ENCODE measurements at regions not wholly inside any gene's neighbourhood (a gene's known extent, or its start where the extent isn't known, plus 50 kb on each side); places are given as distances from the start of the nearest gene placed in this dataset.
"Not testable (repeated sequence)": the region's sequence is repeated elsewhere in the genome, so short reads cannot be mapped to it uniquely, and the experiment has no call there.

- no peak for DNase-seq
These were observed 721.3 kb downstream of the GBE1 start for GRCh38 chr3:81040107-81040506.

DNA sequence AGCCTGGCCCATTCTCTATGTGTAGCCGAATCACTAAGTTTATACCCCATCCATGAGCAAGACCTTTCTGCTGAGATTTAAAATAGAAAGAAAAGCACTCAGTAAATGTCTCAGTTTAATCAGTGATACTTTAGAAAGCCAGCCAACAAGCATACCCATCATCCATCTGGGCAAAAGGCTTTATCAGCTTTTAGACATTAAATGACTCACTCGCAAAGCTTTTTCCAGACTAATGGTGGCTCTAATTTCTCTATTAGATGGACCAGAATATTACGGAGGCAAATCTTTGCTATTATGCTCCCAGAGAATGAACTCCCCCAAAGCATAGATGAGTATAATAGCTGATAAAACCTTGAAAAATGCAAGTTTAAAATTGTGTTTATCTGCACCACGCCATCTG, 727.8 kb downstream of the GBE1 start:
- DNase-seq, result no peak

- no peak for DNase-seq
These were observed 728.3 kb downstream of the GBE1 start for GRCh38 chr3:81033185-81033584.

DNA sequence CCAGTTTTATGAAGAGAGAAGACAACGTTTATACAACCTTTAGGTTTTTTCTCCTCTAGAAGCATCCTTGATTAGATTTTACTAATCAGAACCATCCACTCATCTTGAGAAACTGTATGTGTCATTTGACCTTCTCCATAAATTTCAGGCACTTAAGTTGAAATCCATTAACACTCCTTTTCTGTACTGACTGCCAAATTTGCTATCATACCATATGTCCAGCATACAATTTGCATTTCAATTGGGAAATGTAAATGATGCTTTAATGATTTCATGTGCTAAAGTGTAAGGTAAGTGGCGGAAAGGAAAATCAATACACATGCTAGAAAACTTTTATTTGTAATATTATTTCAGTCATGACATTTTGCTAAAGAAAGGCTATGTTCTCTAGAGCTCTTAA, 731.6 kb downstream of the GBE1 start:
- DNase-seq, result no peak

DNA sequence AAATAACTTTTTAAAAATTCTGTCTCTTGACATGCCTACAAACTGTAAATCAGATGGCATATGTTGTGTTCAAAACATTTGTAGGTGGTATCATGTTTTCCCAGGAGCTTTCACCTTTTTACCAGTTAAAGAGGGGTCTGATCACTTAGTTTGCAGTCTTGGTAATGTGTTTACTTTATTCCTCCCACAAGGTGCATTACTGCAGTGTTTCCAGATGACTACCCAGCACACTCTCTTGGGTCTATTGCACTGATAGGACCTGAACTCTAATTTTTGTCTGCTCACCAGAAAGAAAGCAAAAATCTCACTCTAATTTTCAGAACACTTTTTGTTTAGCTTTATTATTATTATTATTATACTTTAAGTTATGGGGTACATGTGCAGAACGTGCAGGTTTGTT, 734.1 kb downstream of the GBE1 start:
- DNase-seq, result no peak

DNA sequence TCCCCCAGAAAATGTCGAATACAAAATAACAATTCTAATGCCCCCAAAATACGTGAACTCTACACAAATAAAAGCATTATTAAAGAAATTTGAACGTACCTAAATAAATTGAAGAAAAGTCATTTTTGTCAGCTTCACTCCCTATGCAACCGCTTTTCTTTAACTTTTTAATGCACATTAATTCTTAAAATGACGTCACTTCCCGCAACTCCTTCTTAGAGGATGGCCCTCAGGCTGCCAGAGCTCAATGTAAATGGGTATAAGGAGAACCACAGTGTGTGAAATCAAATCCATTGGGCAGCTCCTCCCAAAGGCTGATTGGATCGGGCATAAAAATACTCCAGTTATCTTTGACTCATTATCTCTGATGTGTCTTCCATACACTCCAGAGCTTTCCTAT, 736.9 kb downstream of the GBE1 start:
- DNase-seq, result no peak

- DNase-seq, result no peak
These were observed 739.1 kb downstream of the GBE1 start for GRCh38 chr3:81022339-81022738.

DNA sequence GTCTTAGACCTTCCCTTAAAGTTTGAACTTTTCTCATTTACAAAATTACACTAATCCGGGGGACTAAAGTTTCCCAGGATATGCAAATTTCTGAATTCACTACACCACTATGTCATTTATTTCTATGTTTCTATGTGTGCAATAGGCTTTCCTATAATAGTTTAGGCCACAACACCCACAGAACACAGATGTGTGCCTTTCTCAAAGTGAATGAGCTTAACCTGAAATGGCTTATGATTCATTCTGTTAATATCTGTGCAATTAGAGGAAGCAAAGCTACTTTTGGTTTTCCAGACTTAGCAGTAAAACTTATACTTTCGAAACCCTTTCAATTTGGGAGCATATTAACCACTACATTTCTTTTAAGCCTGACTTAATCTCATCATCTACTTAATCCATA, 748.1 kb downstream of the GBE1 start:
- DNase-seq, result no peak

DNA sequence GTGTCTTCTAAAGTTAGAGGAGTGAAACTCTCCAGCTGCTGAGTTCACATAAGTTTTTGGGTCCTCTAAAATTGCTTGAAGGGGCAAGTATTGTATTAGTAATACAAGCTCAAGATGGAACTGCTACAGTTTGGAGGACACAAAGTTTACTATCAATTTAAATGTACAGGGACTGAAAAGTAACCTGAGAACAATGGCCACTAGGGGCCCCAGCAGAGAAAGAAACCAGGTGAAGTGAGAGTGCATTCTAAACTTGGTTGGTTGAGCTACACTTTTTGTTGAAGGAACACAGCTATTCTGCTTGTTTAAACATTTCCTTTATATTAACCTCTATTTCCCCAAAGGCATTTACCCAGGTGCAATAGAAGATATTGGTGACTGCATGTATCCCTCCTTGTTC, 755.5 kb downstream of the GBE1 start:
- DNase-seq, result no peak

DNA sequence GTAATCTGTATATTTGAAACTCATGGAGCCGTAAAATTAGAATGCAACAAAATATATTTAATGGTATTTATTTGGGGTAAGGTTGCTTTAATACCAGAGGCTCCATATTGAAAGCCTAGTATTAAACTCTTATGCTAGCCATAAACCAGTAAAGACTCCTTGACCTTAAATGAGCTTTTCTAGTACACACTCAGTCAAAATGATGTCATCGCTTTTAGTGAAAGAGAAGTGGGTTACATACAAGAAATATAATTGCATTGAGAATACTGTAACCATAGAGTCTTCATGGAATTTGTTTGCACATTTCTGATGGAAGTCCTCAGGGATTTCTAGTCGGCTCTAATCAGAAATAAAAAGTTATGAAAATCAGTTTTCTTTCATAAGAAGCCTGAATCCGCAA, 757.6 kb downstream of the GBE1 start:
- no peak for DNase-seq

DNA sequence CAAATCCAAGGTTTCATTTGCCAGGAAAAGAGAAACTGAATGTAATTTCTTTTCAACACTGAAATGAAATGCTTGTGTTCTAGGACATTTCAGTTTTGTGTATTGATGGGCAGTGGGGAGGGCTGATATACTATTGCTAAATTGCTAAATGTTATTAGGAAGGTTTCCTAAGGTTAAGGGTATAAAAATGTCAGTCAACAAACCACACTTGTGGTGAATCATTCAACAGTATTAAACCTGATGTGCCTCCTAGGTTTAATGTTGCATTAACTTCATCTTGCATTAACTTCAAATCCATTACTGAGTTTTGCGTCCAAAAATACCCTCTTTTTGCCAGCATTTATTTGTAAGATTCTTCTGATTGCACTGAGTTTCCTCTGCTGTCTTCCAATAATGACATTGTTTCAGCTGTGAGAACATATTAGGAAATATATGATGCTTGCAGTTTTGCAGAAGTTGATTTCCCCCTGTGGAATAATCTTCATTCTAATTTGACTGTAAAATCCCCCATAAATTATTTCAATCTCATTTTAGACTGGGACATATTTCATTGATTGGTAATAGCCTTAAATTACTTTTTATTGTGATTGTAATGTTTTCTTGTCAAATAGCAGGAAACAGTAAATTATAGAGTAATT, 758.3 kb downstream of the GBE1 start:
- no peak for DNase-seq

- DNase-seq, result no peak
These were observed 762.0 kb downstream of the GBE1 start for GRCh38 chr3:80999481-80999880.

DNA sequence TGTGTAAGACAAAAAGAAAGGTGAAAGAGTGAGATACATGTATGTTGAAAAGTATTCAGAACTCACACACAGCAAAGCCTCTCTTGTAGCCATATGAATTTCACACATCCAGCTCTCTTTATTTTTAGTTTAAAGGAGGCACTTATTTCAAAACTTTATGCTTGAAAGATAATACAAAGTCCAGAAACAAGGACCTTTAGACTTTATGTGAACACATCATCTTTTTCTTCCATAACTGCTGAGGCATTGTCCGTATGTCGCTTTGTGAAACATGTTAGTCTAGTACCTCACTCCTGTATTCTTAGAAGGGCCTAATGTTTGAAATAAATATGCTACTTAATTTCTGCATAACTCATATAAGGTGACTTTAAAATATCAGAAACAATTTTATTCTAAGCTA, 763.4 kb downstream of the GBE1 start:
- no peak for DNase-seq

DNA sequence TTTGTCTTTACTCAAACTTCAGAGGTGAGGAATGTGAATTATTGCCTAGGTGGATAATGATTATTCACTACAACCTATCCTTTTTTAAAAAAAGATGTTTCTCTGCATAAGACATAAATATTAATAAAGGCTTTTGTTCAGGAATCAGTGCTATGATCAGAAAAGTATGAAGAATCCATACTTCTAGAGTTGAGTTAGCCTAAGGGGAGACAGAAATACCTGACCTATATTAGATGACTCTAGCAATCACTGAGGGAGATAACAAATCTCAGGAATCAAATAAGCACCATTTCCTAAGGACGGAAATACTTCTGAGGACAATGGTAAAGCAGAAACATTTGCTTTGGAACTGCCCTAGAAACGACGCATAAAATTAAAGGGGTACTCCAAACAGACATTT, 763.8 kb downstream of the GBE1 start:
- no peak for DNase-seq

DNA sequence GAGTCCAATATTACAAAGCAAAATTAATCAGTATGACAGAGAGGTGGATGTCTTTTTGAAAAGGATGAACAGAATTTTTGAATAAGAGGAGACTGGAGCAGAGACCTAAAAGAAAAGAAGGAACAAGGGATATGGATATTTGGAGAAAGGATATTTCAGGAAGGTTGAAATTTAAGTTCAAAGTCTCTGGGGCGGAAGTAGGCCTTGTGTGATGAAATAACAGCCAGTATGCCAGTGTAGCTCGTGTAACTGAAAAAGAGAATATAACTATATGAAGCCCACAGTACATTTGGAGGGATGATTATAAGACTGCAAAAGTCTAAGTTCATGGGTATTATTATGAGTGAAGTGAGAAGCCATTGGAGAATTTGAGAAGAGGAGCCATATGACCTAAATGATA, 766.7 kb downstream of the GBE1 start:
- DNase-seq, result no peak

DNA sequence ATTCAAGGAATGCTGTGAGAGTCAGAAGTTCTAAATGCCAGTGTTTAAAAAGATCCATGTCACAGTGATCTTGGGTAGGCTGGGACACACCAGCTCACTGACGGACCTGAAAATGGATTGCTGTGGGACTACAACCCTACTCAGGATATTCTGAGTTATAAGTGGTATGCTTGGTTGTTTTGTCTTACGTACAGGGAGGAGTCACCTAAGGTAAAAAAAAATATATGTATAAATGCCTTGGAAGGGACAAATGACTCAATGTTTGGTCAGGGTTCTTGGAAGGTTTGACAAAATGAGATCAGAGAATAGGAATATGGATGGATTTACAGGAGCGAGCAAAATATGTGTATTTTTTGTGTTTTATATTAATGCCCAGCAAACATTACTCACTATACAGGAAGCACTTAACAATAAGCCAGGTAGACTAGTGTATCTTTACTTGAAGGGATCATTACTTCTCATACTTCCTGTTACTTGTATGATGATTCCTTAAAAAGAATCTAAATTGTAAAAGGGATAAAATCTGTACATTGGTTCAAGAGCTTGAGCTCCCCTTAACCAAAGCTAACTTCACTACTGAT, 767.3 kb downstream of the GBE1 start:
- no peak for DNase-seq

DNA sequence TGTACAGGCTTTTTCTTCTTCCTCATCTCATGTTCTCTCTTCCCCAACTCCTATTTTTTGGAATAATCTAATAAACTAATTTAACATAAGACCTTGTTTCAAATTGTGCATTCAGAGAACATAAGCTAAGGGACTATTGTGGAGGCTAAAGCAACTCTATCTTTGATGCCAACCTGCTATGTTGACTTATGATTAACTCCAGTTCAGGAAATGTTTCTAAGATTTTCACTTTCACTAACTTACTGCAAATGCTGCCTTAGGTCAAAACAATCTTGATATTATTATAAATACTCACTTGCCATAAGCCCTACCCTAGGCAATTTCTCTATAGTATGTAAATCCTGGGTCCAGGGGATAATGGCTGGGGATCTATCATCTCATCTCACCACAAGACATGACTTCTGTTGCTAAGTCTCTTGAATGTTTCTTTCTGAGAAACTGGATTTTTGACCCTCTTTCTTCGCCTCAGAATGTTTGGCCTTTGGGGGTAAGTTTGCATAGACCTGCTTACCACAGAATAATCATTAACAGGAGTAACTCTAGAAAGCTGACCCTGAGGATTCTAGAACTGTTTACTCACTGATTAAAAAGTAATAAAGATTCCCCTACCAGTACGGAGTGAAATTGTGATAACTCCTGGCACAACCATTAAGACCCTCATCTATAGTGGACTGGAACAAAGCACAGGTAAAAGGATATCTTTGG, 768.1 kb downstream of the GBE1 start:
- DNase-seq, result no peak

- no peak for DNase-seq
These were observed 777.7 kb downstream of the GBE1 start for GRCh38 chr3:80983753-80984152.

DNA sequence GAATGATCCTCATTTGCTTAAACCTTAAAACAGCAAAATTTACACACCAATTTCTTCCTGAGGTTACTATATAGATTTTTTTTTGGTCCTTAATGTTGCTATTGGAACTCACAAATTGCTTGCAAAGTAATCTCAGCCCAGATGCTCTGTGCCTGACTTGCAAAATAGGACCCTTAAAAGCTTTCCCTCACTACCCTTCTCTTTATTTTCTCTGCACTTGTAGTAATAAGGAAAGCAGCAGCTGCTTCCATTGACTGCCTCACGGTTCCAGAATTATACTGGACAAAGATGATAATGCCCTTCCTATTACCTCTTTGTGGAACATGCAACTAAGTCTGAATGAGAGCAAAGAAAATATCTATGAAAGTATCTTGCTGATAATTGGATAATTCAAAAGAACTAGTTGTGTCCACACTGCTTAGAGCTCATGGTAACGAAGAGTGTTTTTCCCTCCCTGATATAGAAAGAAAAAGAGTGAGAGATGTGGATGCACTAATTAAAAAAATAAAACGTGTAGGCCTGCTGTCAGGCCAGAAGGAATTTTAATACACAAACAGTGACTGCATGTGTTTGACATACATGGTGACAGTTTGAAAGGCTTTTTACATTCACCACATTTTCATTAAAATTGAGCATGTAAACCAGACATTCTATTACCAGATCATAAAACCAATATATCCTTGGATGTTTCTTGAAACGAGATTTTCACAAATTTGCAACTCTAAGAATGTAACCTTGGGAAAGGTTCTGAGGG, 783.1 kb downstream of the GBE1 start:
- DNase-seq, result no peak

DNA sequence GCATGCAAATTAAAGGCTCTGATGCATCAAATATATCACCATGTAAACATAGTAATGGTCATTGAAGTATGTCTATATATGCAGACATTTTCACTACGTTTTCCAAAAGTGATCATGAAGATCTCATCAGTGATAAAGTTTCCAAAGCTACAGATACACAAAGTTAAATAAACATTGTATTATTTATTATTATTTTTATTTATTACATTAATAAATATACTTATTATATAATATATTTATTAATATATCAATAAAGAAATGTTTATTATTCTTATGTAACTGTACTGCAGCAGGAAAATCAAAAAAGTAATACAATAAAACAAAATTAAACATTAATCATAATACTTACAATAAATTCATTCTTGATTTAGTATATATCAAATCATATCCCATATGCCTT, 791.2 kb downstream of the GBE1 start:
- no peak for DNase-seq

DNA sequence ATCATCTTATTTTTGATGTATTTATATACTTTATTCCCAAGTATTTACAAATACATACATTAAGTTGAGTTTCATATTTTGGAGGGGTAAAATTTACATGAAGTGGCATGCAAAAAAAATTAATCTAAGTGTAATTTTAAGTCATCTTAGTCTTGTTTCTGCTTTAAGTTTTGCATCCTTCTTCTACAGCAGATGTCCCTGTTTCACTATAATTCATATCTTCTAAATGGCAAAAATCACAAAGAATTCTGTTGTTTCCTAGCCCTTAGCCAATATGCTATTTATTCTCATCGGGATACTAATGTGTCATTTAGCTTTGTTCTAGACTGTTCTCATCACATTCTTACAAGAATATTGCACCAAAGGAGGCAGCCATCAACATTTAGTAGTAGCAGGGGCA, 831.9 kb downstream of the GBE1 start:
- no peak for DNase-seq

GRCh38 chr3:80914854-80915253, 846.6 kb downstream of the GBE1 start:
- DNase-seq, result no peak

- DNase-seq, result no peak
These were observed 863.2 kb downstream of the GBE1 start for GRCh38 chr3:80898211-80898610.

DNA sequence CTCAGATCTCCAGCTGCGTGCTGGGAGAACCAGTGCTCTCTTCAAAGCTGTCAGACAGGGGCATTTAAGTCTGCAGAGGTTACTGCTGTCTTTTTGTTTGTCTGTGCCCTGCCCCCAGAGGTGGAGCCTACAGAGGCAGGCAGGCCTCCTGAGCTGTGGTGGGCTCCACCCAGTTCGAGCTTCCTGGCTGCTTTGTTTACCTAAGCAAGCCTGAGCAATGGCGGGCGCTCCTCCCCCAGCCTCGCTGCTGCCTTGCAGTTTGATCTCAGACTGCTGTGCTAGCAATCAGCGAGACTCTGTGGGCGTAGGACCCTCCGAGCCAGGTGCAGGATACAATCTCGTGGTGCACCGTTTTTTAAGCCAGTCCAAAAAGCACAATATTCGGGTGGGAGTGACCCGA, 864.4 kb downstream of the GBE1 start:
- DNase-seq, result not testable (repeated sequence)

Measured in NCI-H1417 treated with DMSO at 0.1 percent for 48 hours (cell line).